ENCODE measurements at regions not wholly inside any gene's neighbourhood (a gene's known extent, or its start where the extent isn't known, plus 50 kb on each side); places are given as distances from the start of the nearest gene placed in this dataset.

- Histone ChIP-seq H4K20me1 (ENCODE audit: insufficient read depth, low read length) (no peaks in the 10 kb centered on the region), H3K4me3 (ENCODE audit: insufficient read depth, low read length) (no peak overlapping the region), H3K27me3 (ENCODE audit: insufficient read depth, low read length) (no peaks in the 10 kb centered on the region), H3K9me3 (ENCODE audit: low read depth, low read length) (no peaks in the 10 kb centered on the region), H3K79me2 (ENCODE audit: insufficient read depth, low read length) (no peaks in the 10 kb centered on the region), H2AFZ (ENCODE audit: low read length) (no peak overlapping the region), H3K4me2 (ENCODE audit: insufficient read depth, low read length) (no peak overlapping the region), H3K36me3 (ENCODE audit: insufficient read depth, low read length) (no peaks in the 10 kb centered on the region), H3K4me1 (ENCODE audit: insufficient read depth, low read length) (peaks cover 3% of the 10 kb centered on the region), H3K27ac (ENCODE audit: low read depth, low read length) (no peak overlapping the region)
- TF ChIP-seq CTCF (IDR thresholded peaks at IDR 0.05; ENCODE audit: extremely low read depth, low read depth, low read length) = no peak
- DNase-seq (ENCODE audit: insufficient read length, low spot score, missing footprints) = no peak
Observed at GRCh38 chr6:165806126-165806810, 143.2 kb upstream of the PDE10A start.

DNA sequence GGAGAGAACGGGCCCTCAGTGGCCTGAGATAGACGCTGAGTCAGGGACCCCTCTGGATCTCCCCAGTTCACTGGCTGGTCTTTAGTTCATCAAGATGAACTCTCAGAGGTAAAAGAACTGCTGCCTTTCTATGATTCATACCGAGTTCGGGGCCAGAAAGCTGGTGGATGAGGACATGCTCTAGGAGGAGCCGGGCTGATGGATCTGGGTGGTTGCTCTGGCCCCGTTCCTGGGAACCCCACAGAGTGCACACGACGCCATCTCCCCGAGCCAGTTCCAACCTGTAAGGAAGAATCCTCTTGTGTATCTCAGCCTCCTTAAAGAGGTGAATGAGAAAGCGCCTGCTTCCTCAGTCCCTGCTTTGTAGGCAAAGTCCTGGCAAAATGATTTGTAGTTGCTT is 142.6 kb upstream of the PDE10A start:
- H3K27ac ChIP-seq (ENCODE audit: low read depth, low read length) = no peak overlapping the region
- no peak overlapping the region for H3K4me2 ChIP-seq (ENCODE audit: insufficient read depth, low read length)
- TF ChIP-seq CTCF (IDR thresholded peaks at IDR 0.05; ENCODE audit: extremely low read depth, low read depth, low read length) = no peak
- no peaks in the 10 kb centered on the region for H3K79me2 ChIP-seq (ENCODE audit: insufficient read depth, low read length)
- H3K27me3 ChIP-seq (ENCODE audit: insufficient read depth, low read length) = no peaks in the 10 kb centered on the region
- no peaks in the 10 kb centered on the region for H3K9me3 ChIP-seq (ENCODE audit: low read depth, low read length)
- H3K36me3 ChIP-seq (ENCODE audit: insufficient read depth, low read length) = no peaks in the 10 kb centered on the region
- peaks cover 7% of the 10 kb centered on the region for H3K4me1 ChIP-seq (ENCODE audit: insufficient read depth, low read length)
- no peaks in the 10 kb centered on the region for H4K20me1 ChIP-seq (ENCODE audit: insufficient read depth, low read length)
- H3K4me3 ChIP-seq (ENCODE audit: insufficient read depth, low read length) = no peak overlapping the region
- no peak overlapping the region for H2AFZ ChIP-seq (ENCODE audit: low read length)
- no peak for DNase-seq (ENCODE audit: insufficient read length, low spot score, missing footprints)

GRCh38 chr6:165805067-165805555 is 142.1 kb upstream of the PDE10A start:
- Histone ChIP-seq H2AFZ (ENCODE audit: low read length) (no peak overlapping the region), H3K36me3 (ENCODE audit: insufficient read depth, low read length) (no peaks in the 10 kb centered on the region), H3K4me1 (ENCODE audit: insufficient read depth, low read length) (peaks cover 13% of the 10 kb centered on the region), H3K79me2 (ENCODE audit: insufficient read depth, low read length) (no peaks in the 10 kb centered on the region), H3K27me3 (ENCODE audit: insufficient read depth, low read length) (no peaks in the 10 kb centered on the region), H3K4me2 (ENCODE audit: insufficient read depth, low read length) (peak overlapping the region; percentile 63), H3K4me3 (ENCODE audit: insufficient read depth, low read length) (peak overlapping the region; percentile 63), H3K9me3 (ENCODE audit: low read depth, low read length) (no peaks in the 10 kb centered on the region), H3K27ac (ENCODE audit: low read depth, low read length) (no peak overlapping the region), H4K20me1 (ENCODE audit: insufficient read depth, low read length) (no peaks in the 10 kb centered on the region)
- DNase-seq (ENCODE audit: insufficient read length, low spot score, missing footprints) = no peak
- no peak for TF ChIP-seq CTCF (IDR thresholded peaks at IDR 0.05; ENCODE audit: extremely low read depth, low read depth, low read length)

DNA sequence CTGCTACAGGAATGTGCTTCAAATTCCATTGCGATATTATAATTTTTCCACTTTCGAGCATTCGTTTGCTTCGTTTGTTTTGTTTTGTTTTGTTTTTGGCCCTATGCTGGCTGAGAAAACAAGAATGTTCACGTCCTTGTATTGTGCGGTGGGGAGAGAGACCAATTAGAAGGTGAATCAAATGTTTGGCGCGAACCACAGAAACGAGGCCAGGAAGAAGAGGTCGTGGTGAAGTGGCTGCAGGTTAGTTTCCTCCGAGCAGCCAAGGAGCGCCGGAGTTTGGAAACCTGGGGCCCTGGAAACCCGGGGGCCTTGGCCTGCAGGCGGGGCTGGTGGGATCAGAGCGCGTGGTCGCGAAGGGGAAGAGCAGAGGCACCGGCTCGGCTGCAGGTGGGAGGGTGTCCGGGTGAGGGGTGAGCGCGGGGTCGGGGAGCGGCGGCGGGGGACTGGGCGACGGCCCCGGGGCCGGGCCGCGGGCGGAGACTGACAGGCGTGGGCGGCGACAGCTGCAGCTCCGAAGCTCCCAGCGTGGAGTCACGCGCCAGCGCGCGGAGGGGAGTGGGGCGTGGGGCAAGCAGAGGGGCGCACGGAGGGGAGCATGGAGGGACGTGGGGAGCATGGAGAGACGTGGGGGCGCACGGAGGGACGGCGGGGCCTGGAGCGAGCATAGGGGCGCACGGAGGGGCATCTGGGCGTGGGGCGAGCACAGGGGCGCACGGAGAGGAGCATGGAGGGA is 141.5 kb upstream of the PDE10A start:
- Histone ChIP-seq H3K36me3 (ENCODE audit: insufficient read depth, low read length) (no peaks in the 10 kb centered on the region), H2AFZ (ENCODE audit: low read length) (peak overlapping the region; percentile 2), H3K4me2 (ENCODE audit: insufficient read depth, low read length) (peak overlapping the region; percentile 63), H3K79me2 (ENCODE audit: insufficient read depth, low read length) (no peaks in the 10 kb centered on the region), H3K27ac (ENCODE audit: low read depth, low read length) (no peak overlapping the region), H4K20me1 (ENCODE audit: insufficient read depth, low read length) (no peaks in the 10 kb centered on the region), H3K9me3 (ENCODE audit: low read depth, low read length) (no peaks in the 10 kb centered on the region), H3K4me3 (ENCODE audit: insufficient read depth, low read length) (peak overlapping the region; percentile 63), H3K4me1 (ENCODE audit: insufficient read depth, low read length) (peaks cover 18% of the 10 kb centered on the region), H3K27me3 (ENCODE audit: insufficient read depth, low read length) (no peaks in the 10 kb centered on the region)
- peak; percentile 92 for DNase-seq (ENCODE audit: insufficient read length, low spot score, missing footprints)
- TF ChIP-seq CTCF (IDR thresholded peaks at IDR 0.05; ENCODE audit: extremely low read depth, low read depth, low read length) = no peak

All from osteoblast (primary cell).